GM12878 (cell line): ENCODE measurements at regions not wholly inside any gene's neighbourhood (a gene's known extent, or its start where the extent isn't known, plus 50 kb on each side); places are given as distances from the start of the nearest gene placed in this dataset.

ENCODE experiments used
- ATAC-seq: fragments of 200-7000 bp; cut with Tn5 transposase; 3 replicates; pipeline ENCODE4 v1.9.1; 2020; ENCODE audit warnings: mild to moderate bottlenecking, moderate library complexity
- BruUV-seq: library from RNA; stranded (reverse); fragments of 400-500 nt; replicated peaks from 2 replicates; lab custom pipeline; 2021; lab: Mats Ljungman, UMichigan
- CTCF ChIA-PET: fragments of 300-600 bp; sonication (Branson Sonifier 250); formaldehyde crosslinking; extraction: SDS; loops from one replicate; lab custom pipeline; 2021; ENCODE audit warnings: inconsistent platforms; lab: Yijun Ruan, JAX
- POLR2A ChIA-PET: fragments of 350-600 bp; formaldehyde crosslinking; extraction: SDS; loops from one replicate; lab custom pipeline; 2021; ENCODE audit warnings: inconsistent platforms; lab: Charles Lee
- RAD21 ChIA-PET: fragments of 300-600 bp; sonication (Branson Sonifier 250); formaldehyde crosslinking; loops from one replicate; lab custom pipeline; 2023; ENCODE audit warnings: antibody characterized with exemption; ENCODE audit not compliant: unreplicated experiment; lab: Charles Lee
- SMC1A ChIA-PET: fragments of 300-600 bp; sonication (Branson Sonifier 250); formaldehyde crosslinking; loops from one replicate; lab custom pipeline; 2023; ENCODE audit not compliant: unreplicated experiment, uncharacterized antibody; lab: Charles Lee
- DNase-seq: peaks from one replicate; pipeline ENCODE4 v3.0.0-alpha.2; 2011; ENCODE audit warnings: low read depth, low spot score
- FAIRE-seq: peaks from 3 replicates; lab custom pipeline; 2011; peaks lifted over from hg19 to GRCh38; lab: Jason Lieb, UNC
- H2AFZ ChIP-seq: 2 replicates; pipeline ENCODE4 v1.6.0; 2011; ENCODE audit warnings: low read depth, low read length, control low read depth; ENCODE audit not compliant: control insufficient read depth
- H3K27ac ChIP-seq: 2 replicates; pipeline ENCODE4 v1.5.1; 2011; ENCODE audit warnings: control low read depth; ENCODE audit not compliant: control insufficient read depth, insufficient read depth
- H3K27me3 ChIP-seq, 2 experiments: replicated peaks in 1 of 2; 2 replicates each; pipeline versions ENCODE4 v1.6.0 to v1.6.1; 2011; ENCODE audit warnings: low read length in 1 of 2; ENCODE audit not compliant: control insufficient read depth in 2 of 2, insufficient read depth in 2 of 2
- H3K36me3 ChIP-seq, 2 experiments: 2 replicates each; pipeline ENCODE4 v1.5.1; 2011; ENCODE audit warnings: low read length in 1 of 2; ENCODE audit not compliant: control insufficient read depth in 2 of 2, insufficient read depth in 2 of 2
- H3K4me1 ChIP-seq: 2 replicates; pipeline ENCODE4 v1.6.1; 2011; ENCODE audit warnings: mild to moderate bottlenecking, low read length, moderate library complexity, mixed read lengths; ENCODE audit not compliant: control insufficient read depth, insufficient read depth
- H3K4me2 ChIP-seq: 2 replicates; pipeline ENCODE4 v1.6.0; 2011; ENCODE audit warnings: control low read depth; ENCODE audit not compliant: control insufficient read depth, insufficient read depth
- H3K4me3 ChIP-seq: fragments of 200-600 bp; sonication (generic); 2 replicates; pipeline ENCODE4 v1.5.1; 2016
- H3K79me2 ChIP-seq: 2 replicates; pipeline ENCODE4 v1.6.0; 2011; ENCODE audit warnings: low read length; ENCODE audit not compliant: control insufficient read depth, insufficient read depth
- H3K9ac ChIP-seq: 2 replicates; pipeline ENCODE4 v1.8.0; 2011; ENCODE audit warnings: low read length, control low read depth, mixed read lengths; ENCODE audit not compliant: control insufficient read depth, insufficient read depth
- H3K9me3 ChIP-seq: replicated peaks from 3 replicates; pipeline ENCODE4 v1.5.1; 2011; ENCODE audit warnings: mild to moderate bottlenecking, low read length; ENCODE audit not compliant: control insufficient read depth, insufficient read depth
- H4K20me1 ChIP-seq: 2 replicates; pipeline ENCODE4 v1.6.0; 2011; ENCODE audit not compliant: control insufficient read depth, insufficient read depth
- CBX5 ChIP-seq: sonication (generic); IDR thresholded peaks from 2 replicates; pipeline ENCODE4 v1.6.1; 2016; ENCODE audit warnings: low read depth, moderate library complexity, mild to moderate bottlenecking, inconsistent platforms
- CTCF ChIP-seq, 3 experiments: IDR thresholded peaks in 2 of 3; conservative IDR thresholded peaks in 1 of 3; 2 replicates each; pipeline ENCODE4 v1.5.1; 2011; ENCODE audit warnings: low read depth in 3 of 3, low read length in 3 of 3, mild to moderate bottlenecking in 3 of 3, control low read depth in 2 of 3, moderate library complexity in 2 of 3, inconsistent platforms in 1 of 3, mixed read lengths in 1 of 3; ENCODE audit not compliant: control insufficient read depth in 2 of 3, insufficient read depth in 1 of 3; ENCODE audit errors: extremely low read depth in 1 of 3
- HDAC2 ChIP-seq: fragments of 200-600 bp; sonication (generic); IDR thresholded peaks from 2 replicates; pipeline ENCODE4 v1.6.1; 2017
- MLLT1 ChIP-seq: fragments of 450-650 bp; IDR thresholded peaks from 2 replicates; pipeline ENCODE4 v1.6.1; 2016; ENCODE audit warnings: mild to moderate bottlenecking
- MYC ChIP-seq: IDR thresholded peaks from 2 replicates; pipeline ENCODE4 v1.6.1; 2011; ENCODE audit warnings: mild to moderate bottlenecking, low read length, moderate library complexity, inconsistent platforms; ENCODE audit not compliant: insufficient read depth, insufficient replicate concordance, insufficient read length, severe bottlenecking
- RELA ChIP-seq: fragments of 450-650 bp; IDR thresholded peaks from 2 replicates; pipeline ENCODE4 v1.8.0; 2014; ENCODE audit warnings: borderline replicate concordance; ENCODE audit not compliant: partially characterized antibody
- RELB ChIP-seq: fragments of 450-650 bp; IDR thresholded peaks from 2 replicates; pipeline ENCODE4 v1.6.1; 2017; ENCODE audit warnings: low read depth, mild to moderate bottlenecking, moderate library complexity
- SMAD5 ChIP-seq: IDR thresholded peaks from 2 replicates; pipeline ENCODE4 v1.6.1; 2016; ENCODE audit warnings: antibody characterized with exemption, low read depth
- SMARCA5 ChIP-seq: fragments of 450-650 bp; IDR thresholded peaks from 2 replicates; pipeline ENCODE4 v1.6.1; 2017; ENCODE audit warnings: mild to moderate bottlenecking
- SREBF1 ChIP-seq: IDR thresholded peaks from 2 replicates; pipeline ENCODE4 v1.6.1; 2012; ENCODE audit warnings: mild to moderate bottlenecking, low read length
- TBL1XR1 ChIP-seq: IDR thresholded peaks from 2 replicates; pipeline ENCODE4 v1.6.1; 2012; ENCODE audit warnings: low read depth, low read length, improper control_type of control experiment
- YBX1 ChIP-seq: fragments of 450-650 bp; IDR thresholded peaks from 2 replicates; pipeline ENCODE4 v1.6.1; 2016; ENCODE audit warnings: antibody characterized with exemption
- ZBTB4 ChIP-seq: fragments of 450-650 bp; formaldehyde crosslinking; IDR thresholded peaks from 2 replicates; pipeline ENCODE4 v1.4.0; 2022; ENCODE audit warnings: mild to moderate bottlenecking, moderate library complexity
- WGBS: methylation state at CpG from one replicate; pipeline ENCODE4 v1.1.6; 2016; ENCODE audit warnings: low lambda C conversion rate; ENCODE audit not compliant: insufficient replicate concordance, insufficient coverage; ENCODE audit errors: missing lambda C conversion rate; 5-methylcytosine and 5-hydroxymethylcytosine counted together
- in situ Hi-C: fragments of 300-500 bp; cut with MboI; formaldehyde crosslinking; loops from 9 replicates; pipeline ENCODE4 v1.14.3; 2018; ENCODE audit warnings: mixed read lengths
- intact Hi-C: fragments of 100-400 bp; cut with micrococcal nuclease; formaldehyde crosslinking; loops from one replicate; pipeline ENCODE4 v1.14.2; 2022; ENCODE audit not compliant: unreplicated experiment

GRCh38 chr5:112069329-112069728, 312.3 kb upstream of the NREP start:
- no peaks in the 10 kb centered on the region for H3K79me2 ChIP-seq
- WGBS: 37% methylated on average over 3 of the region's 3 CpGs
- POLR2A ChIA-PET: no interaction called here
- no peaks in the 10 kb centered on the region for H3K36me3 ChIP-seq
- no peak overlapping the region for H3K4me2 ChIP-seq
- FAIRE-seq (no peak), ATAC-seq (no peak), DNase-seq (no peak)
- intact Hi-C loops: no loop called here
- H3K9me3 ChIP-seq: no peaks in the 10 kb centered on the region
- SMC1A ChIA-PET: interaction anchor here (1.3 kb wide), 1 partner anchor 9 kb away, joined by 3 read pairs; no protein-coding TSS in a partner anchor
- H3K4me1 ChIP-seq: no peaks in the 10 kb centered on the region
- RAD21 ChIA-PET: no interaction called here
- in situ Hi-C loops: no loop called here
- no peak overlapping the region for H3K4me3 ChIP-seq
- H3K27me3 ChIP-seq: no peaks in the 10 kb centered on the region
- no TSS peak for BruUV-seq
- no peak overlapping the region for H2AFZ ChIP-seq
- H3K9ac ChIP-seq: no peak overlapping the region
- H3K27ac ChIP-seq: no peak overlapping the region
- no peaks in the 10 kb centered on the region for H4K20me1 ChIP-seq
- CTCF ChIA-PET: no interaction called here
- TF ChIP-seq MYC: no peak
- no peak for TF ChIP-seq YBX1
- TF ChIP-seq SREBF1: no peak
- TF ChIP-seq MLLT1: no peak
- TF ChIP-seq RELB: no peak
- no peak for TF ChIP-seq CTCF (IDR thresholded peaks at IDR 0.05 in 2 of 3, conservative IDR thresholded peaks at IDR 0.05 in 1 of 3; ENCODE audit: control insufficient read depth in 2 of 3, extremely low read depth in 1 of 3, insufficient read depth in 1 of 3, low read depth in 3 of 3, low read length in 3 of 3)
- TF ChIP-seq RELA: no peak
- no peak for TF ChIP-seq HDAC2
- TF ChIP-seq TBL1XR1: no peak
- no peak for TF ChIP-seq SMARCA5
- TF ChIP-seq SMAD5: no peak
- no peak for TF ChIP-seq ZBTB4 (CRISPR knock-in tag)
- no peak for TF ChIP-seq CBX5
